ENCODE measurements at regions not wholly inside any gene's neighbourhood (a gene's known extent, or its start where the extent isn't known, plus 50 kb on each side); places are given as distances from the start of the nearest gene placed in this dataset.
"Not testable (repeated sequence)": the region's sequence is repeated elsewhere in the genome, so short reads cannot be mapped to it uniquely, and the experiment has no call there.

- ChIA-PET POLR2A (no interaction called here), CTCF (no interaction called here)
- no peak overlapping the region for H3K4me3 ChIP-seq (ENCODE audit: low read depth, low read length)
- TF ChIP-seq CTCF (IDR thresholded peaks at IDR 0.05; ENCODE audit: insufficient read depth, low read length, missing control alignments): no peak
- no peak for DNase-seq (ENCODE audit: low read depth, low spot score)
Observed at GRCh38 chr1:68808351-68808750, 311.5 kb upstream of the DEPDC1 start.

- TF ChIP-seq CTCF (IDR thresholded peaks at IDR 0.05; ENCODE audit: insufficient read depth, low read length, missing control alignments): no peak
- POLR2A ChIA-PET: no interaction called here
- CTCF ChIA-PET: no interaction called here
- H3K4me3 ChIP-seq (ENCODE audit: low read depth, low read length): no peak overlapping the region
- DNase-seq (ENCODE audit: low read depth, low spot score): no peak
Observed at GRCh38 chr1:68811806-68812205, 314.9 kb upstream of the DEPDC1 start.

GRCh38 chr1:68812333-68812732 is 315.5 kb upstream of the DEPDC1 start:
- POLR2A ChIA-PET: no interaction called here
- no peak for DNase-seq (ENCODE audit: low read depth, low spot score)
- CTCF ChIA-PET: no interaction called here
- TF ChIP-seq CTCF (IDR thresholded peaks at IDR 0.05; ENCODE audit: insufficient read depth, low read length, missing control alignments): no peak
- H3K4me3 ChIP-seq (ENCODE audit: low read depth, low read length): no peak overlapping the region

GRCh38 chr1:68814067-68814466 is 317.2 kb upstream of the DEPDC1 start:
- ChIA-PET POLR2A (no interaction called here), CTCF (no interaction called here)
- TF ChIP-seq CTCF (IDR thresholded peaks at IDR 0.05; ENCODE audit: insufficient read depth, low read length, missing control alignments): no peak
- H3K4me3 ChIP-seq (ENCODE audit: low read depth, low read length): no peak overlapping the region
- DNase-seq (ENCODE audit: low read depth, low spot score): no peak

- DNase-seq (ENCODE audit: low read depth, low spot score): no peak
- TF ChIP-seq CTCF (IDR thresholded peaks at IDR 0.05; ENCODE audit: insufficient read depth, low read length, missing control alignments): no peak
- ChIA-PET CTCF (no interaction called here), POLR2A (no interaction called here)
- no peak overlapping the region for H3K4me3 ChIP-seq (ENCODE audit: low read depth, low read length)
Observed at GRCh38 chr1:68815632-68816031, 318.8 kb upstream of the DEPDC1 start.

- CTCF ChIA-PET; H3K4me3 ChIP-seq (ENCODE audit: low read depth, low read length); POLR2A ChIA-PET; DNase-seq (ENCODE audit: low read depth, low spot score): not testable (repeated sequence)
Observed at GRCh38 chr1:68817505-68818210, 320.8 kb upstream of the DEPDC1 start.

GRCh38 chr1:68819190-68819829 is 322.4 kb upstream of the DEPDC1 start:
- POLR2A ChIA-PET: no interaction called here
- CTCF ChIA-PET: no interaction called here
- no peak for TF ChIP-seq CTCF (IDR thresholded peaks at IDR 0.05; ENCODE audit: insufficient read depth, low read length, missing control alignments)
- H3K4me3 ChIP-seq (ENCODE audit: low read depth, low read length): no peak overlapping the region
- DNase-seq (ENCODE audit: low read depth, low spot score): no peak
